ENCODE measurements at regions not wholly inside any gene's neighbourhood (a gene's known extent, or its start where the extent isn't known, plus 50 kb on each side); places are given as distances from the start of the nearest gene placed in this dataset.

GRCh38 chr1:165034136-165034809 is 322.2 kb downstream of the LMX1A start:
- H3K9ac ChIP-seq = no peak overlapping the region
- H3K4me3 ChIP-seq = no peak overlapping the region
- Mint-ChIP-seq H3K27me3 (ENCODE audit: insufficient read depth, low read depth) (no peaks in the 10 kb centered on the region), H3K4me3 (no peak overlapping the region), H3K9me3 (no peaks in the 10 kb centered on the region), H3K36me3 (no peaks in the 10 kb centered on the region), H3K4me1 (no peaks in the 10 kb centered on the region), H3K27ac (no peak overlapping the region)
- TF ChIP-seq EZH2phosphoT487 (IDR thresholded peaks at IDR 0.05) (no peak), EZH2 (IDR thresholded peaks at IDR 0.05) (no peak), CTCF (IDR thresholded peaks at IDR 0.05) (no peak)
- no peaks in the 10 kb centered on the region for H3K9me3 ChIP-seq (ENCODE audit: low read depth)
- H3K27me3 ChIP-seq = no peaks in the 10 kb centered on the region
- no peaks in the 10 kb centered on the region for H3K4me1 ChIP-seq
- H3K27ac ChIP-seq = no peak overlapping the region
- no peak for DNase-seq (ENCODE audit: low spot score)
- H3K4me2 ChIP-seq = no peak overlapping the region
- H4K20me1 ChIP-seq (ENCODE audit: low read depth) = no peaks in the 10 kb centered on the region
- H3K79me2 ChIP-seq (ENCODE audit: low read depth) = no peaks in the 10 kb centered on the region
- H2AFZ ChIP-seq (replicated peaks) = no peak overlapping the region
- H3F3A ChIP-seq (ENCODE audit: low read depth) = no peaks in the 10 kb centered on the region
- no peaks in the 10 kb centered on the region for H3K36me3 ChIP-seq

GRCh38 chr1:165031001-165031400 is 325.5 kb downstream of the LMX1A start:
- Mint-ChIP-seq H3K27ac (no peak overlapping the region), H3K27me3 (ENCODE audit: insufficient read depth, low read depth) (no peaks in the 10 kb centered on the region), H3K4me3 (no peak overlapping the region), H3K36me3 (no peaks in the 10 kb centered on the region), H3K4me1 (peaks cover 3% of the 10 kb centered on the region), H3K9me3 (no peaks in the 10 kb centered on the region)
- no peak overlapping the region for H3K4me3 ChIP-seq
- no peaks in the 10 kb centered on the region for H4K20me1 ChIP-seq (ENCODE audit: low read depth)
- DNase-seq (ENCODE audit: low spot score) = no peak
- H3K27ac ChIP-seq = no peak overlapping the region
- H3K9me3 ChIP-seq (ENCODE audit: low read depth) = no peaks in the 10 kb centered on the region
- no peak for TF ChIP-seq CTCF (IDR thresholded peaks at IDR 0.05)
- no peak for TF ChIP-seq EZH2 (IDR thresholded peaks at IDR 0.05)
- no peak for TF ChIP-seq EZH2phosphoT487 (IDR thresholded peaks at IDR 0.05)
- no peaks in the 10 kb centered on the region for H3K27me3 ChIP-seq
- H3K4me2 ChIP-seq = no peak overlapping the region
- no peaks in the 10 kb centered on the region for H3K4me1 ChIP-seq
- H3K9ac ChIP-seq = no peak overlapping the region
- H3F3A ChIP-seq (ENCODE audit: low read depth) = no peaks in the 10 kb centered on the region
- H2AFZ ChIP-seq (replicated peaks) = no peak overlapping the region
- H3K79me2 ChIP-seq (ENCODE audit: low read depth) = no peaks in the 10 kb centered on the region
- H3K36me3 ChIP-seq = no peaks in the 10 kb centered on the region

- Histone ChIP-seq H3K4me1 (no peaks in the 10 kb centered on the region), H3K27ac (no peak overlapping the region), H3K9ac (no peak overlapping the region), H3K9me3 (ENCODE audit: low read depth) (no peaks in the 10 kb centered on the region), H3F3A (ENCODE audit: low read depth) (no peaks in the 10 kb centered on the region), H3K4me2 (no peak overlapping the region), H3K27me3 (no peaks in the 10 kb centered on the region), H3K79me2 (ENCODE audit: low read depth) (no peaks in the 10 kb centered on the region), H3K4me3 (no peak overlapping the region), H4K20me1 (ENCODE audit: low read depth) (no peaks in the 10 kb centered on the region), H3K36me3 (no peaks in the 10 kb centered on the region), H2AFZ (replicated peaks) (no peak overlapping the region)
- H3K36me3 Mint-ChIP-seq = no peaks in the 10 kb centered on the region
- no peak overlapping the region for H3K4me3 Mint-ChIP-seq
- peaks cover 17% of the 10 kb centered on the region for H3K9me3 Mint-ChIP-seq
- H3K27ac Mint-ChIP-seq = no peak overlapping the region
- TF ChIP-seq EZH2phosphoT487 (IDR thresholded peaks at IDR 0.05) (no peak), CTCF (IDR thresholded peaks at IDR 0.05) (no peak), EZH2 (IDR thresholded peaks at IDR 0.05) (no peak)
- peaks cover under 1% of the 10 kb centered on the region for H3K27me3 Mint-ChIP-seq (ENCODE audit: insufficient read depth, low read depth)
- DNase-seq (ENCODE audit: low spot score) = no peak
- peaks cover 3% of the 10 kb centered on the region for H3K4me1 Mint-ChIP-seq
These were observed 330.7 kb downstream of the LMX1A start for GRCh38 chr1:165025805-165026204.
